WERI-Rb-1 (cell line): ENCODE measurements at regions not wholly inside any gene's neighbourhood (a gene's known extent, or its start where the extent isn't known, plus 50 kb on each side); places are given as distances from the start of the nearest gene placed in this dataset.

Experiments
- DNase-seq: peaks from one replicate; pipeline ENCODE4 v3.0.0-alpha.2; 2020
- H3K27ac ChIP-seq: fragments of 250-450 bp; sonication (Bioruptor Pico); 2 replicates; pipeline ENCODE4 v1.5.1; 2020; ENCODE audit warnings: mild to moderate bottlenecking, moderate library complexity
- H3K27me3 ChIP-seq: fragments of 250-450 bp; sonication (Bioruptor Pico); 2 replicates; pipeline ENCODE4 v1.5.1; 2021; ENCODE audit warnings: mild to moderate bottlenecking, low read depth, moderate library complexity; ENCODE audit not compliant: insufficient read depth, severe bottlenecking
- H3K36me3 ChIP-seq: fragments of 250-450 bp; sonication (Bioruptor Pico); 2 replicates; pipeline ENCODE4 v1.5.1; 2020; ENCODE audit warnings: mild to moderate bottlenecking, moderate library complexity
- H3K4me3 ChIP-seq: 2 replicates; pipeline ENCODE4 v1.5.1; 2011; ENCODE audit warnings: low read depth, mild to moderate bottlenecking, control low read depth, low read length
- H3K9me3 ChIP-seq: fragments of 250-450 bp; sonication (Bioruptor Pico); 2 replicates; pipeline ENCODE4 v1.5.1; 2021; ENCODE audit warnings: mild to moderate bottlenecking, moderate library complexity; ENCODE audit not compliant: severe bottlenecking
- TF ChIP-seq, protein P1 (sequence below): IDR thresholded peaks from 2 replicates; pipeline ENCODE4 v1.5.1; 2011; ENCODE audit warnings: low read depth, mild to moderate bottlenecking, control low read depth, inconsistent platforms, low read length

DNA sequence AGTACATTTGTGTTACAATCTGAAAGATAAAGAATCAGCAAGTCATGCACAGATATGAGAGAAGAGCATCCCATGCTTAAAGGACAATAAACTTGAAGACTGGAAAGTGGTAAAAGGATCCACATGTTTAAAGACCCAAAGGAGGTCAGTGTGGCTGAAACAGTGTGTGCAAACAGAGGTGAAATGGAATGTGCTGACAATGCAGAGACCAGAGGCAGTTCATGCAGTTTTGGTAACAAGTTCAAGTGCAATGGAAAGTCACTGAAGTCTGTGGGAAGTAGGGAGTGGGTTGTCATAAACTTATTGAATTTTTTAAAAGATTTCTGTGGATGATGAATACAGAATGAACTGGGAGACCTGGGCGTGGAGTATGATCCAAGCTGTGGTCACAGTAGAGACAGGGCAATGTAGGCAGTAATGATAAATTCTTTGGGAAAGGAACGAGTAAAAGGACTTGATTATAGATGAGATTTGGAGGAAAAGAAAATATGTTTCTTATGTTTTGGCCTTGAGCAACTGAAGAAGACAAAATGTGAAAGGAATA is 408.0 kb downstream of the HGF start:
- no peak for DNase-seq

DNA sequence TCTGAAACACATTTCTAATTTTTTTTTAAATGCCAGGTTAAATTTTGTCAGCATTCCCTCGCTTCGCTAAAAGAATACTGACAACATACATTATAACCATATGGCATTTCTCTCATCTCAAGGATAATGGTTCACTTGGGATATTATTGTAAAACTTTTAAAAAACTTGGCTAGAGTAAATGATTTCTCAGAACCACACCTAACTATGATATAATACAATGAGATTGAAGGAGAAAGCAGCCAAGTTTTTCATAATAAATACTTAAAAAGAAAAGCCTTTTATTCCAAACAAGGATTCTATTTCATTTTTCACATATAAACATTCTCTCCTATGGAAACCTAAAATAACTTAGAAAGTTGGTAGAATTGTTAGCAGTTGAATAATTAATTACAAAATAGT is 413.9 kb downstream of the HGF start:
- no peaks in the 10 kb centered on the region for H3K36me3 ChIP-seq
- H3K9me3 ChIP-seq, result no peaks in the 10 kb centered on the region
- no peak overlapping the region for H3K4me3 ChIP-seq
- no peaks in the 10 kb centered on the region for H3K27me3 ChIP-seq
- no peak overlapping the region for H3K27ac ChIP-seq
- DNase-seq, result no peak
- TF ChIP-seq, protein P1, sequence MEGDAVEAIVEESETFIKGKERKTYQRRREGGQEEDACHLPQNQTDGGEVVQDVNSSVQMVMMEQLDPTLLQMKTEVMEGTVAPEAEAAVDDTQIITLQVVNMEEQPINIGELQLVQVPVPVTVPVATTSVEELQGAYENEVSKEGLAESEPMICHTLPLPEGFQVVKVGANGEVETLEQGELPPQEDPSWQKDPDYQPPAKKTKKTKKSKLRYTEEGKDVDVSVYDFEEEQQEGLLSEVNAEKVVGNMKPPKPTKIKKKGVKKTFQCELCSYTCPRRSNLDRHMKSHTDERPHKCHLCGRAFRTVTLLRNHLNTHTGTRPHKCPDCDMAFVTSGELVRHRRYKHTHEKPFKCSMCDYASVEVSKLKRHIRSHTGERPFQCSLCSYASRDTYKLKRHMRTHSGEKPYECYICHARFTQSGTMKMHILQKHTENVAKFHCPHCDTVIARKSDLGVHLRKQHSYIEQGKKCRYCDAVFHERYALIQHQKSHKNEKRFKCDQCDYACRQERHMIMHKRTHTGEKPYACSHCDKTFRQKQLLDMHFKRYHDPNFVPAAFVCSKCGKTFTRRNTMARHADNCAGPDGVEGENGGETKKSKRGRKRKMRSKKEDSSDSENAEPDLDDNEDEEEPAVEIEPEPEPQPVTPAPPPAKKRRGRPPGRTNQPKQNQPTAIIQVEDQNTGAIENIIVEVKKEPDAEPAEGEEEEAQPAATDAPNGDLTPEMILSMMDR, result no peak

More for the DNA sequence above, 408.0 kb downstream of the HGF start:
- no peaks in the 10 kb centered on the region for H3K9me3 ChIP-seq
- no peaks in the 10 kb centered on the region for H3K27me3 ChIP-seq
- H3K4me3 ChIP-seq, result no peak overlapping the region
- TF ChIP-seq, protein P1, result no peak
- H3K27ac ChIP-seq, result no peak overlapping the region
- H3K36me3 ChIP-seq, result no peaks in the 10 kb centered on the region

DNA sequence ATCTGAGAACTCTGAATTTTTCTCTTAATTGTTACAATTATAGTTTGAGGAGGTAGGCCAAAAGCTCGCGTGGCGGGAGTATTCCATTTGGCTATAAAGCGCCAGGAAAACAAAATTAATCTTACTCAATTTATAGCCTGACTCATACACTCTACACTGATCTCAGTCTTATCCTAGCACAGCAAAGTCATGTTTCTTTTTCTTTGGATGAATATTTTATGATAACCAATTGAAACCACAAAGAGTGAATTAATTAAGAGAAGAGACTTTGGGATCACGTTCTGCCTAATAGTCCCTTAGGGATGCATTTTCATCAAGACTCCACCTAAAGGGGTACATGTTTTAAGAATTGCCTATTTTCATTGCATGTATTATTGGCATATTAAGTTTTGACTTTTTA is 420.8 kb downstream of the HGF start:
- TF ChIP-seq, protein P1, result no peak
- Histone ChIP-seq H3K36me3 (no peaks in the 10 kb centered on the region), H3K27me3 (no peaks in the 10 kb centered on the region), H3K4me3 (no peak overlapping the region), H3K9me3 (no peaks in the 10 kb centered on the region), H3K27ac (no peak overlapping the region)
- no peak for DNase-seq

DNA sequence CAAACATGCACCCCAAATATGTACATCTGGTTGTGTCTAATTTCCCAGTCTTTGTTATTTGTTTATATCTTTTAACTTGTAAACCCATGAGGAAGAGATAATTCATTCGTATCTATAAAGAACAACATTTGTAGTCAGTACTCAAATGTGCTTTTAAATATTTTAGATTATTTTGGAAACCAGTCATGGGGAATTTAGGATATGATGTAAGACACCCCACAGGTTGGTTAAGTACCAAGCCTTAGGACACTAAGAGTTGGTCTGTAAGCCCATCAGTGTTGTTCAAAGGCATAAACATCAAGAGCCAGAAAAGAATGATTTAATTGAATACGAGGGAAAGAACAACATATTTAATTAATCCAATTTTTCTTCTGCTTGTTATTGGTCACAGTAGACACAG is 421.1 kb upstream of the SEMA3C start:
- H3K9me3 ChIP-seq, result no peaks in the 10 kb centered on the region
- DNase-seq, result no peak
- TF ChIP-seq, protein P1, result no peak
- H3K36me3 ChIP-seq, result no peaks in the 10 kb centered on the region
- no peak overlapping the region for H3K4me3 ChIP-seq
- H3K27ac ChIP-seq, result no peak overlapping the region
- H3K27me3 ChIP-seq, result no peaks in the 10 kb centered on the region

DNA sequence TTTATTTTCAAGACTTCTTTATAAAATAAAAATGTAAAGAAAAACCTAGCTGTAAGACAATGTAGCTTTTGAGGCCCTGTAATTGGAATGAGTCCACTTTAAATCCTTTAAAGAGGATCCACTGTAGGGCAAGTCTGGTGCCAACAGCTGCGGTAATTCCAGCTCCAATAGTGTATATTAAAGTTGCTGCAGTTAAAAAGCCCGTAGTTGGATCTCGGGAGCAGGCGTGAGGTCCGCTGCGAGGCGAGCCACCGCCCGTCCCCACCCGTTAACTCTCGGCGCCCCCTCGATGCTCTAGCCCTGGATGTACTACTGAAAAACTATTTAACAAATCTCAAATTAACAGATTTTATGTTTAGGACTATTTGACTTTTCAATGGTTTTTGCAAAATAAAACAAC is 414.7 kb upstream of the SEMA3C start:
- no peak overlapping the region for H3K27ac ChIP-seq

More for the DNA sequence above, 414.7 kb upstream of the SEMA3C start:
- no peaks in the 10 kb centered on the region for H3K27me3 ChIP-seq
- H3K36me3 ChIP-seq, result no peaks in the 10 kb centered on the region
- no peaks in the 10 kb centered on the region for H3K9me3 ChIP-seq
- no peak overlapping the region for H3K4me3 ChIP-seq
- TF ChIP-seq, protein P1, result no peak
- DNase-seq, result no peak
